ENCODE measurements at regions not wholly inside any gene's neighbourhood (a gene's known extent, or its start where the extent isn't known, plus 50 kb on each side); places are given as distances from the start of the nearest gene placed in this dataset.
A peak's percentile ranks its signal among the peaks of the same experiment; 100 is the strongest.

DNA sequence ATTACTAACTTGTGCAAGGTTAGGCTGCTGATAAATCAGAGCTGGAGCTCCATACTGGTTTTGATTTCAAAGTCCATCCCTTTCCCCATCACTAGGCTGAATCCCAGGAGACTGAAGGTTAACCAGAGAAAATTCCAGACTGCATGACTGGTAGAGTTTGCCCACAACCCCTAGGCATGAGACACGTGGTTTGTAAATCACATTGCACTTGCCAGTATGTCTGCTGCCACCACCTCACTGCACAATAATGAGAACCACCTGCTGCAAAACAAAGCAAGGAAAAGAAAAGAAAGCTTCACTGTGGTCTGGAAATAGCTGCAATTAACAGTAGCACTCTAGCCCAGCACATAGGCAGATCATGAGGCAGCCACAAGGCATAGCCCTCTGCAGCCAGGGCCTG lies 67.6 kb upstream of the NTM start:
- POLR2A ChIA-PET: no interaction called here
- H3K9me3 Mint-ChIP-seq: peaks cover 3% of the 10 kb centered on the region
- ATAC-seq: peak; percentile 34

DNA sequence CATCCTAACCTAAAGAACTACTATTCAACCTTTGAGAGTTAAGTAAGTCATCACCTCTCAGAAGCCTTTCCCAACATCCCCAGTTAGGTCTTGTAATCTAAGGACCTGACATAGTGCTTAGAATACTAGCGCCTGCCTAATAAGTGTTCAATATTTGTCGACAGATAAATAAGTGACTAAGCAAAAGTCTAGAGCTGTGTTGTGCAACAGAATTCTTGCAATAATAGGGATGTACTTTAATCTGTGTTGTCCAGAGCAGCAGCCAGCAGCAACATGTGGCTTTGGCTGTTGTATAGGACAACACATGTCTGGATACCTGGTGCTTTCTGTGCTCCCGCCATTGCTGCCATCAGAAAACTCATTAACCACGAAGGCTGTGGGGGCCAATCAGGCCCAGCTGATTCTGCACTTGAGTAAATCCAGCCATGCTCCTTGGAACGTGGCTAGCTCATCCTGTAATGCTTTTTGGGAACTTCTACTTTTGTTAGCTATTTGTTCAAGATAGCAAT lies 66.8 kb upstream of the NTM start:
- DNase-seq (ENCODE audit: low spot score) (no peak), ATAC-seq (no peak)
- H3K4me1 Mint-ChIP-seq: peaks cover 14% of the 10 kb centered on the region
- peaks cover 26% of the 10 kb centered on the region for H3K36me3 Mint-ChIP-seq
- ChIA-PET CTCF (interaction anchor here (1.2 to 1.9 kb wide), 2 partner anchors 89 to 239 kb away, joined by 3 to 10 read pairs; no protein-coding TSS in a partner anchor), POLR2A (interaction anchor here (0.5 kb wide), 1 partner anchor 73 kb away, joined by 3 read pairs; no protein-coding TSS in a partner anchor)
- peaks cover 3% of the 10 kb centered on the region for H3K9me3 Mint-ChIP-seq
- no peak overlapping the region for H3K4me3 Mint-ChIP-seq
- no peaks in the 10 kb centered on the region for H3K27me3 Mint-ChIP-seq (ENCODE audit: low read depth)
- H3K27ac Mint-ChIP-seq: no peak overlapping the region
- TF ChIP-seq, protein P1, sequence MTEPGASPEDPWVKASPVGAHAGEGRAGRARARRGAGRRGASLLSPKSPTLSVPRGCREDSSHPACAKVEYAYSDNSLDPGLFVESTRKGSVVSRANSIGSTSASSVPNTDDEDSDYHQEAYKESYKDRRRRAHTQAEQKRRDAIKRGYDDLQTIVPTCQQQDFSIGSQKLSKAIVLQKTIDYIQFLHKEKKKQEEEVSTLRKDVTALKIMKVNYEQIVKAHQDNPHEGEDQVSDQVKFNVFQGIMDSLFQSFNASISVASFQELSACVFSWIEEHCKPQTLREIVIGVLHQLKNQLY (CRISPR knock-in tag; IDR thresholded peaks at IDR 0.05): no peak
- TF ChIP-seq SP1 (CRISPR knock-in tag; conservative IDR thresholded peaks at IDR 0.05) (no peak), RELA (CRISPR knock-in tag; IDR thresholded peaks at IDR 0.05; ENCODE audit: borderline replicate concordance) (no peak), CREB1 (CRISPR knock-in tag; IDR thresholded peaks at IDR 0.05) (no peak), ZBTB21 (CRISPR knock-in tag; IDR thresholded peaks at IDR 0.05; ENCODE audit: borderline replicate concordance) (no peak), GABPB1 (CRISPR knock-in tag; IDR thresholded peaks at IDR 0.05) (no peak), HMGA2 (CRISPR knock-in tag; IDR thresholded peaks at IDR 0.05) (no peak), CBFB (CRISPR knock-in tag; IDR thresholded peaks at IDR 0.05; ENCODE audit: low read depth) (no peak), ZNF671 (CRISPR knock-in tag; IDR thresholded peaks at IDR 0.05) (no peak), NFATC4 (CRISPR knock-in tag; IDR thresholded peaks at IDR 0.05) (no peak)
- TF ChIP-seq, protein P2, sequence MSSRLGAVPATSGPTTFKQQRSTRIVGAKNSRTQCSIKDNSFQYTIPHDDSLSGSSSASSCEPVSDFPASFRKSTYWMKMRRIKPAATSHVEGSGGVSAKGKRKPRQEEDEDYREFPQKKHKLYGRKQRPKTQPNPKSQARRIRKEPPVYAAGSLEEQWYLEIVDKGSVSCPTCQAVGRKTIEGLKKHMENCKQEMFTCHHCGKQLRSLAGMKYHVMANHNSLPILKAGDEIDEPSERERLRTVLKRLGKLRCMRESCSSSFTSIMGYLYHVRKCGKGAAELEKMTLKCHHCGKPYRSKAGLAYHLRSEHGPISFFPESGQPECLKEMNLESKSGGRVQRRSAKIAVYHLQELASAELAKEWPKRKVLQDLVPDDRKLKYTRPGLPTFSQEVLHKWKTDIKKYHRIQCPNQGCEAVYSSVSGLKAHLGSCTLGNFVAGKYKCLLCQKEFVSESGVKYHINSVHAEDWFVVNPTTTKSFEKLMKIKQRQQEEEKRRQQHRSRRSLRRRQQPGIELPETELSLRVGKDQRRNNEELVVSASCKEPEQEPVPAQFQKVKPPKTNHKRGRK (CRISPR knock-in tag; IDR thresholded peaks at IDR 0.05; ENCODE audit: borderline replicate concordance): no peak
- TF ChIP-seq, protein P3, sequence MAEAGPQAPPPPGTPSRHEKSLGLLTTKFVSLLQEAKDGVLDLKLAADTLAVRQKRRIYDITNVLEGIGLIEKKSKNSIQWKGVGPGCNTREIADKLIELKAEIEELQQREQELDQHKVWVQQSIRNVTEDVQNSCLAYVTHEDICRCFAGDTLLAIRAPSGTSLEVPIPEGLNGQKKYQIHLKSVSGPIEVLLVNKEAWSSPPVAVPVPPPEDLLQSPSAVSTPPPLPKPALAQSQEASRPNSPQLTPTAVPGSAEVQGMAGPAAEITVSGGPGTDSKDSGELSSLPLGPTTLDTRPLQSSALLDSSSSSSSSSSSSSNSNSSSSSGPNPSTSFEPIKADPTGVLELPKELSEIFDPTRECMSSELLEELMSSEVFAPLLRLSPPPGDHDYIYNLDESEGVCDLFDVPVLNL (CRISPR knock-in tag; IDR thresholded peaks at IDR 0.05; ENCODE audit: borderline replicate concordance, low read depth): no peak
- TF ChIP-seq, protein P4, sequence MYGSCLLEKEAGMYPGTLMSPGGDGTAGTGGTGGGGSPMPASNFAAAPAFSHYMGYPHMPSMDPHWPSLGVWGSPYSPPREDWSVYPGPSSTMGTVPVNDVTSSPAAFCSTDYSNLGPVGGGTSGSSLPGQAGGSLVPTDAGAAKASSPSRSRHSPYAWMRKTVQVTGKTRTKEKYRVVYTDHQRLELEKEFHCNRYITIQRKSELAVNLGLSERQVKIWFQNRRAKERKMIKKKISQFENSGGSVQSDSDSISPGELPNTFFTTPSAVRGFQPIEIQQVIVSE (CRISPR knock-in tag; IDR thresholded peaks at IDR 0.05; ENCODE audit: borderline replicate concordance): no peak
- TF ChIP-seq, protein P5, sequence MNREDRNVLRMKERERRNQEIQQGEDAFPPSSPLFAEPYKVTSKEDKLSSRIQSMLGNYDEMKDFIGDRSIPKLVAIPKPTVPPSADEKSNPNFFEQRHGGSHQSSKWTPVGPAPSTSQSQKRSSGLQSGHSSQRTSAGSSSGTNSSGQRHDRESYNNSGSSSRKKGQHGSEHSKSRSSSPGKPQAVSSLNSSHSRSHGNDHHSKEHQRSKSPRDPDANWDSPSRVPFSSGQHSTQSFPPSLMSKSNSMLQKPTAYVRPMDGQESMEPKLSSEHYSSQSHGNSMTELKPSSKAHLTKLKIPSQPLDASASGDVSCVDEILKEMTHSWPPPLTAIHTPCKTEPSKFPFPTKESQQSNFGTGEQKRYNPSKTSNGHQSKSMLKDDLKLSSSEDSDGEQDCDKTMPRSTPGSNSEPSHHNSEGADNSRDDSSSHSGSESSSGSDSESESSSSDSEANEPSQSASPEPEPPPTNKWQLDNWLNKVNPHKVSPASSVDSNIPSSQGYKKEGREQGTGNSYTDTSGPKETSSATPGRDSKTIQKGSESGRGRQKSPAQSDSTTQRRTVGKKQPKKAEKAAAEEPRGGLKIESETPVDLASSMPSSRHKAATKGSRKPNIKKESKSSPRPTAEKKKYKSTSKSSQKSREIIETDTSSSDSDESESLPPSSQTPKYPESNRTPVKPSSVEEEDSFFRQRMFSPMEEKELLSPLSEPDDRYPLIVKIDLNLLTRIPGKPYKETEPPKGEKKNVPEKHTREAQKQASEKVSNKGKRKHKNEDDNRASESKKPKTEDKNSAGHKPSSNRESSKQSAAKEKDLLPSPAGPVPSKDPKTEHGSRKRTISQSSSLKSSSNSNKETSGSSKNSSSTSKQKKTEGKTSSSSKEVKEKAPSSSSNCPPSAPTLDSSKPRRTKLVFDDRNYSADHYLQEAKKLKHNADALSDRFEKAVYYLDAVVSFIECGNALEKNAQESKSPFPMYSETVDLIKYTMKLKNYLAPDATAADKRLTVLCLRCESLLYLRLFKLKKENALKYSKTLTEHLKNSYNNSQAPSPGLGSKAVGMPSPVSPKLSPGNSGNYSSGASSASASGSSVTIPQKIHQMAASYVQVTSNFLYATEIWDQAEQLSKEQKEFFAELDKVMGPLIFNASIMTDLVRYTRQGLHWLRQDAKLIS (CRISPR knock-in tag; IDR thresholded peaks at IDR 0.05; ENCODE audit: borderline replicate concordance): no peak

More for the DNA sequence above, 67.6 kb upstream of the NTM start:
- Mint-ChIP-seq H3K27me3 (ENCODE audit: low read depth) (no peaks in the 10 kb centered on the region), H3K4me3 (no peak overlapping the region), H3K4me1 (peaks cover 21% of the 10 kb centered on the region), H3K27ac (no peak overlapping the region), H3K36me3 (peaks cover 30% of the 10 kb centered on the region)
- TF ChIP-seq TP53 (CRISPR knock-in tag; IDR thresholded peaks at IDR 0.05) (no peak), ZNF232 (CRISPR knock-in tag; IDR thresholded peaks at IDR 0.05) (no peak), PRRX2 (CRISPR knock-in tag; IDR thresholded peaks at IDR 0.05) (no peak), ZNF219 (CRISPR knock-in tag; IDR thresholded peaks at IDR 0.05; ENCODE audit: borderline replicate concordance) (no peak)
- TF ChIP-seq, protein P4 (CRISPR knock-in tag; IDR thresholded peaks at IDR 0.05; ENCODE audit: borderline replicate concordance): no peak
- no peak for DNase-seq (ENCODE audit: low spot score)
- CTCF ChIA-PET: interaction anchor here (1.2 kb wide), 1 partner anchor 90 kb away, joined by 3 read pairs; no protein-coding TSS in a partner anchor
